ENCODE measurements at regions not wholly inside any gene's neighbourhood (a gene's known extent, or its start where the extent isn't known, plus 50 kb on each side); places are given as distances from the start of the nearest gene placed in this dataset.
"Not testable (repeated sequence)": the region's sequence is repeated elsewhere in the genome, so short reads cannot be mapped to it uniquely, and the experiment has no call there.

GRCh38 chr20:12074111-12074655, 156.5 kb downstream of the BTBD3 start:
- no peak for DNase-seq

GRCh38 chr20:12076200-12076599, 158.5 kb downstream of the BTBD3 start:
- no peak for DNase-seq

- DNase-seq, result no peak
Observed at GRCh38 chr20:12077875-12078274, 160.2 kb downstream of the BTBD3 start.

DNA sequence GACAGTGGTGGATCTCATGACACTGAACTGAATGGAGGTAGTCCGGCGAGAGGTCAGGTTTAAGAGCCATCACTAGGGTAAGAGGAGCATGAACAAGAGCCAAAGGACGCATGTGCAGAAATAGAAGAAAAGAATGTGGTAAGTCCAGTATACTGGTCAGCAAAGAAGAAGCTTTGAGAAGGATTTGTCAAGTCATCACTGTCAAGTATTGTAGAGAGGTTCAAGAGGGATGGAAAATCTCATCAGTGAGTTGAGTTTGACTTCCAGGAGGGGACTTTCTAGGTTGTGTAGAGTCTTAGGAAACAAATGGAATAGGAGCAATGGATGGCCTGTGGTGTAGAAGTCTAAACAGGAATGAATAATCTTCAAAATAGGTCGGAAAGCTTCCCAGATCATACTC, 161.8 kb downstream of the BTBD3 start:
- no peak for DNase-seq

GRCh38 chr20:12083269-12083668, 165.6 kb downstream of the BTBD3 start:
- no peak for DNase-seq

GRCh38 chr20:12084482-12084881, 166.8 kb downstream of the BTBD3 start:
- DNase-seq, result no peak

GRCh38 chr20:12086359-12086758, 168.7 kb downstream of the BTBD3 start:
- no peak for DNase-seq

GRCh38 chr20:12090920-12091319, 173.2 kb downstream of the BTBD3 start:
- no peak for DNase-seq

DNA sequence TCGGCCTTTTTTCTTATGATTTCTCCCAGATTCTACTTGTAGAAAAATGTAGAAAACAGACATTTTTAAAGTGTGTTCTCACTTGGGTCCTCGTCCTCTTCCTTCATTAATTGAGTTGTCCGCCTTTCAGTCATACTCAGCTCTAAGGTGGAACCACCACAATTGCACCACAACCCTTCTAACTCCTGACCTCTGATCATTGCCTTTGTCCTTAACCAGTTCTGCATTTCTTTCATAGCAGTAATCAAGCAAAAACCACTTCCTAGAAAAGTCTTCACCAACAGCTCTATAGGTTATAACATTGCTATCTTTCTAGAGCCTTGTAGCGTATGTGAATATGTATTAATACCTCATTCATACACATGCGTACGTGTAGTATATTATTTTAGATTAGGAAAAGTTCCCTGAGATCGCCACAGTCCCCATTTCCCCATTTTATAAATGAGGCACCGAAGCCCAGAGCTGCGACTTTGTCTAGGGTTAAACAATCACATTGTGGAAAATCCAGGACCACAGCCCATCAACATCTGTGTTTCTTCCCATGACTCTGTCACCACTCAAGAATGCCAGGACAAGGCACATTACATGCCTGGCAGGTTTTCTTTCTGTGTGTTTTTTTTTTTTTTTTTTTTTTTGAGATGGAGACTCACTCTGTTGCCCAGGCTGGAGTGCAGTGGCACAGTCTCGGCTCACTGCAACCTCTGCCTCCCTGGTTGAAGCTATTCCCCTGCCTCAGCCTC, 175.5 kb downstream of the BTBD3 start:
- no peak for DNase-seq

- not testable (repeated sequence) for DNase-seq
Observed at GRCh38 chr20:12093797-12094190, 176.1 kb downstream of the BTBD3 start.

DNA sequence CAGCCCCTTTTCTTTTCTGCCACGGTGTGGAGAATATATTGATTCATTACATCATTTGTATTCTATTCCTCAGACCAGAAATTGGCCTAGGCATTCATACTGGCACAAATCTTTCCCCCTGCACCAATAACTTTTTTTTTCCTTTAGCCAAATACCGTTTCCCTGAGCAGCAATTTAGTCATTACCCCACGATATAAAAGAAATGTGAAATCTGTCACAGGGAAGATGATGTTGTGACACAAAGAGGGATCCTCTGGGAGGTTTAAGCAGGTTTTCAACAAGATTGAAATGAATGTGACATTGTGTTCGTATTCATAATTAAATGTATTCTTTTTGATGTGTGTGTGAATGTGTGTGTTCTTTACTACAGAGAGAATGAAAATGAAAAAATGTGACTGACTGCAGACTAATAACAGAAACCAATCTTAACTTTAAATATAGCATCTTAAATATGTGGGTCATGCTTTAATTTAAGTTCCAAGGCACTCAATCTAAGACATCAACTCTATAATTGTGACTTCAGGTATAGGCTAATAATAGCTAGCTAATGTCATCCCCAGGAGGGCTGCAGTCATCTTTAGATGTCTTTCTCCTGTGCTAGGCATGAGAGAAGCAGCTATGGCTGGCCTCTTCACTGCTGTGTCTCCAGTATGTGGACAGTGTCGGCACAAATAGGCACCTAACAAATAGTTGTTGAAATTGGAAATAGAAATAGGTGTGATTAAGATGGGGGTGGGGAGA, 177.7 kb downstream of the BTBD3 start:
- DNase-seq, result no peak

- no peak for DNase-seq
Observed at GRCh38 chr20:12098421-12098820, 180.7 kb downstream of the BTBD3 start.

- DNase-seq, result no peak
Observed at GRCh38 chr20:12108846-12109245, 191.2 kb downstream of the BTBD3 start.

DNA sequence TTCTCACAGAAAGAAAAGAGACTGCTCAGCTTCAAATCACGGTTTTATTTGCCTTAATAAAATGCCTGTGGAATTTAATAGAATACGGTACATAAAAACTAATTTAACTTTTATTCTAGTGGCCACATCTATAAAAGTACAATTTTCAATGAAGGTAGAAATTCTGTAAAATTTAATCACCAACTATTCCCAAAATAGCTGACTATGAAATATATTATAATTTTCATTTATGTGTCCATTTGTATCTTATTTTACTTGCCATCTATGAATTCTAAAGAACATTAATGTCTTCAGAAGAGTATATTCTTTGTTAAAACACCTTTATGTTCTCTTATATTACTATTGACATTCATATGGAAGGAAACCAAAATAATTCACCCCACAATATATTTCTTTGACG, 192.6 kb downstream of the BTBD3 start:
- DNase-seq, result no peak

- no peak for DNase-seq
Observed at GRCh38 chr20:12110711-12111110, 193.0 kb downstream of the BTBD3 start.

DNA sequence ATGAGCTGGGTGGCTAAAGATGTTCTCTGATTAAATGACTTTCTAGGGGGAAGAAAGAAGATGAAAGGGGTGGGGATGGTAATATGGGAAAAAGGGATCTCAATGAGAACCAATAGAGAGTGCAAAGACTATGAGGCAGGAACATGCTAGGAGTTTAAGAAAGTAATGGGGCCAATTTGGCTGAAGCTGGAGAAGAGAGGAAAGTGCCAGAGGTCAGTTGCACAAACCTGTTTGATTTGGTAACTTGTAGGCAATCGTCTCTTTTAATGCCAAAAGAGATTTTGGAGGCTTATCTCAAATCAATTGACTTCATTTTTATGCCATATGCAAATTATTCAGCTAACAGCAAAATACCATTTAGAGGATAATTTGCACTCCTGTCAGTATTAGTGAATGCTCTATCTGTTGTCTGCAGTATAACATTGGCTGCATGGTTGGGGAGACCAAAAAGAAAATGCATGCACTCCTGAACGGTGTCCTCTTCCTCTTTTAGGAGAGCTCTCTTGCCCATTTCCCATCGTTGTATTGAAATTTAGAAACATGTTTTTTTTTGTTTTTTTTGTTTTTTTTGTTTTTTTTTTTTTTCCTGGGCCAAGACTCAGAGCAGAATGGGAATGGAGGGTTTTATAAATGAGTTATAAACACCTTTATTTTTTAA, 193.9 kb downstream of the BTBD3 start:
- no peak for DNase-seq

DNA sequence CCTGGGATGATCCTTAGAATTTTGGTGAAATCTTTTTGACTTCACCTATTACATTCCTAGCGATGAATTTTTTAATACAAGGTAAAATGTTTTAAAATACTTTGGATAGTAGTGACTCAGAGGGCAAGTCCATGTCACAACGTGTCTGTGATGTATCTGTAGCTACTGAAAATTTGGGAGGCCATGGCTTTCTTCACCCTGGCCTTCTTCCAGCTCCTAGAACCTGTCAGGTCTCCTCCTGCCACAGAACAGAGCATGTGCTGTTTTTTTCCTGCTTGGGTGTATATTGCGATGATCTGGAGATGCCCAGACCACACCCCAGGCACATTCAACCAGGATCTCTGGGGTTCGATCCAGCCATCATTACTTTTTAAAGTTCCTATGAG, 194.4 kb downstream of the BTBD3 start:
- DNase-seq, result no peak

DNA sequence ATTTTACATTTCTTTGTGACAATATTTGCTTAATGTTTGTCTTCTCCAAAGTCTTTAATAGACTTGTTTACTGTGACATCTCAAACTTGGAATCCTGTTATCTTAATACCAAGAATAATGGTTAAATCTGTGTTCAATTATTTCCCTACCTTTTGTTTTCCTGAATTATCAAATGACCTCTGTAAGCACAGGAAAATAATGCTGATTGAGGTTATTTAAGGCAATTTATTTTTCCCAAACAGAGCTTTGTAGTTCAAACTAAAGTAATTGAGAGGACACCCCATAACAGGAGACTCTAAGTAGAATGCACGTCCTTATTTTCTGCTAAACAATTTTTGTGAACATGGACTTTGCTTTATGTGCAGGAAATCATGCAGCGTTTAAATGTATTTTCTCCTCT, 195.0 kb downstream of the BTBD3 start:
- no peak for DNase-seq

DNA sequence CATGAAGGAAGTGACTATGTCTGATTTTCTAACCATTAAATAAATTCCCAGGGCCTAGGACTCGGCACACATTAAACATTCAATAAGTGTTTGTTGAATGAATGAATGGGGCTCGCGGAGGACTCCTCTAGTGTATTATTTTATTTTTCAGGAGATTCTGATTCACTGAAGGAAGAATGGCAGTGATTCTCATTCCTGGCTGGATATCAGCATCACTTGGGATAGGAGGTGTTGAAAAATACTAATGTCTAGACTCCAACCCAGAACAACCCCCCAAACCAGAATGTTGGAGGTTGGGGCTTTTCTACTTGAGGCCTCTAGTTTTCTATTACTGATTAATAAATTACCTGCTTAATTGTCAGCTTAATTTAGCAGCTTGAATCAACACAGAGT, 195.4 kb downstream of the BTBD3 start:
- DNase-seq, result no peak

GRCh38 chr20:12113468-12114371, 196.0 kb downstream of the BTBD3 start:
- DNase-seq, result no peak

DNA sequence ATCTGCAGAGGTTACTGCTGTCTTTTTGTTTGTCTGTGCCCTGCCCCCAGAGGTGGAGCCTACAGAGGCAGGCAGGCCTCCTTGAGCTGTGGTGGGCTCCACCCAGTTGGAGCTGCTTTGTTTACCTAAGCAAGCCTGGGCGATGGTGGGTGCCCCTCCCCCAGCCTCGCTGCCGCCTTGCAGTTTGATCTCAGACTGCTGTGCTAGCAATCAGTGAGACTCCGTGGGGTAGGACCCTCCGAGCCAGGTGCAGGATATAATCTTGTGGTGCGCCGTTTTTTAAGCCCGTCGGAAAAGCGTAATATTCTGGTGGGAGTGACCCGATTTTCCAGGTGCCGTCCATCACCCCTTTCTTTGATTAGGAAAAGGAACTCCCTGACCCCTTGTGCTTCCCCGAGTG, 211.4 kb downstream of the BTBD3 start:
- not testable (repeated sequence) for DNase-seq

GRCh38 chr20:12129532-12129931, 211.8 kb downstream of the BTBD3 start:
- DNase-seq, result not testable (repeated sequence)

GRCh38 chr20:12130781-12131180, 213.1 kb downstream of the BTBD3 start:
- no peak for DNase-seq

Data from NCI-H1694 (cell line).